Breast epithelium (tissue), 3 donors: ENCODE measurements at regions not wholly inside any gene's neighbourhood (a gene's known extent, or its start where the extent isn't known, plus 50 kb on each side); places are given as distances from the start of the nearest gene placed in this dataset.

ENCODE experiments used
- POLR2A ChIP-seq: fragments of 450-650 bp; IDR thresholded peaks from one replicate; pipeline ENCODE4 v1.6.1; 2016; ENCODE audit warnings: antibody characterized with exemption, mild to moderate bottlenecking, moderate library complexity
- TF ChIP-seq, protein P1 (sequence below), 3 donors: fragments of 450-650 bp; IDR thresholded peaks; one replicate each; pipeline ENCODE4 v1.5.1; 2016 to 2017; ENCODE audit warnings: antibody characterized with exemption in 3 of 3, mild to moderate bottlenecking in 3 of 3, moderate library complexity in 3 of 3

DNA sequence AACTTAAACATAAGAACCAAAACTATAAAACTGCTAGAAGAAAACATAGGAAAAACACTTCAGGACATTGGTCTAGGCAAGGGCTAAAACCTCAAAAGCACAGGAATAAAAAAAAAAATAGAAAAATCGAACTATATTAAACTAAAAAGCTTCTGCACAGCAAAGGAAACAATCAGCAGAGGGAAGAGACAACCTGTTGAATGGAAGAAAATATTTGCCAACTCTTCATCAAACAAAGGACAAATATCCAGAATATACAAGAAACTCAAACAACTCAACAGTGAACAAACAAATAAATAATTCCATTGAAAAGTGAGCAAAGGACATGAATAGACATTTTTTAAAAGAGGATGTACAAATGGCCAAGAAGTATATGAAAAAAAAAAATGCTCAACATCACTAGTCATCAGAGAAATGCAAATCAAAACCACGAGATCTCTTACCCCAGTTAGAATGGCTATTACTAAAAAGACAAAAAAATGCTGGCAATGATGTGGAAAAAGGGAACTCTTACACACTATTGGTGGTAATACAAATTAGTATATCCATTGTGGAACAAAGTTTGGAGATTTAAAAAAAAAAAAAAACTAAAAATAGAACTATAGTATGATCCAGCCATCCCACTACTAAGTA lies 152.0 kb downstream of the NDUFA12 start:
- no peak for TF ChIP-seq POLR2A
- TF ChIP-seq, protein P1, sequence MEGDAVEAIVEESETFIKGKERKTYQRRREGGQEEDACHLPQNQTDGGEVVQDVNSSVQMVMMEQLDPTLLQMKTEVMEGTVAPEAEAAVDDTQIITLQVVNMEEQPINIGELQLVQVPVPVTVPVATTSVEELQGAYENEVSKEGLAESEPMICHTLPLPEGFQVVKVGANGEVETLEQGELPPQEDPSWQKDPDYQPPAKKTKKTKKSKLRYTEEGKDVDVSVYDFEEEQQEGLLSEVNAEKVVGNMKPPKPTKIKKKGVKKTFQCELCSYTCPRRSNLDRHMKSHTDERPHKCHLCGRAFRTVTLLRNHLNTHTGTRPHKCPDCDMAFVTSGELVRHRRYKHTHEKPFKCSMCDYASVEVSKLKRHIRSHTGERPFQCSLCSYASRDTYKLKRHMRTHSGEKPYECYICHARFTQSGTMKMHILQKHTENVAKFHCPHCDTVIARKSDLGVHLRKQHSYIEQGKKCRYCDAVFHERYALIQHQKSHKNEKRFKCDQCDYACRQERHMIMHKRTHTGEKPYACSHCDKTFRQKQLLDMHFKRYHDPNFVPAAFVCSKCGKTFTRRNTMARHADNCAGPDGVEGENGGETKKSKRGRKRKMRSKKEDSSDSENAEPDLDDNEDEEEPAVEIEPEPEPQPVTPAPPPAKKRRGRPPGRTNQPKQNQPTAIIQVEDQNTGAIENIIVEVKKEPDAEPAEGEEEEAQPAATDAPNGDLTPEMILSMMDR (IDR thresholded peaks at IDR 0.05) = no peak
